Liver (tissue), 8 donors: ENCODE measurements at regions not wholly inside any gene's neighbourhood (a gene's known extent, or its start where the extent isn't known, plus 50 kb on each side); places are given as distances from the start of the nearest gene placed in this dataset.

Source experiments
- DNase-seq: peaks from one replicate; pipeline ENCODE4 v3.0.0-alpha.2; 2017; ENCODE audit warnings: low spot score
- H3K27ac ChIP-seq, 2 donors: one replicate each; pipeline ENCODE4 v1.7.0; 2013; ENCODE audit warnings: inconsistent platforms in 2 of 2, low read length in 2 of 2, control low read depth in 1 of 2, low read depth in 1 of 2, mild to moderate bottlenecking in 1 of 2
- H3K27me3 ChIP-seq, 4 donors: one replicate each; pipeline versions ENCODE4 v1.6.1 to v1.7.0; 2013; ENCODE audit warnings: low read length in 3 of 4, inconsistent platforms in 1 of 4, mild to moderate bottlenecking in 1 of 4, moderate library complexity in 1 of 4; ENCODE audit not compliant: control insufficient read depth in 4 of 4, insufficient read depth in 4 of 4
- H3K36me3 ChIP-seq, 4 donors: one replicate each; pipeline versions ENCODE4 v1.6.1 to v1.7.0; 2013; ENCODE audit warnings: low read length in 3 of 4, mild to moderate bottlenecking in 3 of 4, low read depth in 1 of 4, moderate library complexity in 1 of 4; ENCODE audit not compliant: control insufficient read depth in 4 of 4, insufficient read depth in 3 of 4
- H3K4me1 ChIP-seq, 4 donors: one replicate each; pipeline versions ENCODE4 v1.6.1 to v1.7.0; 2013; ENCODE audit warnings: low read length in 3 of 4, mild to moderate bottlenecking in 3 of 4, moderate library complexity in 1 of 4; ENCODE audit not compliant: control insufficient read depth in 4 of 4, insufficient read depth in 4 of 4
- H3K4me3 ChIP-seq, 3 donors: one replicate each; pipeline versions ENCODE4 v1.6.1 to v1.7.0; 2013; ENCODE audit warnings: low read length in 3 of 3, control low read depth in 1 of 3, low read depth in 1 of 3, mild to moderate bottlenecking in 1 of 3
- H3K9ac ChIP-seq, 2 donors: one replicate each; pipeline ENCODE4 v1.7.0; 2013; ENCODE audit warnings: low read length in 2 of 2, mild to moderate bottlenecking in 2 of 2, moderate library complexity in 2 of 2, control low read depth in 1 of 2, low read depth in 1 of 2
- H3K9me3 ChIP-seq, 4 donors: one replicate each; pipeline versions ENCODE4 v1.6.1 to v1.7.0; 2013; ENCODE audit warnings: low read length in 3 of 4; ENCODE audit not compliant: control insufficient read depth in 4 of 4
- EGR1 ChIP-seq, 2 donors: IDR thresholded peaks; 2 replicates each; pipeline ENCODE4 v1.6.1; 2016 to 2018; ENCODE audit warnings: antibody characterized with exemption in 2 of 2, low read depth in 2 of 2
- FOXA1 ChIP-seq: IDR thresholded peaks from 2 replicates; pipeline ENCODE4 v1.6.1; 2016; ENCODE audit warnings: antibody characterized with exemption
- FOXA2 ChIP-seq: IDR thresholded peaks from 2 replicates; pipeline ENCODE4 v1.6.1; 2016; ENCODE audit warnings: antibody characterized with exemption
- GABPA ChIP-seq, 2 donors: IDR thresholded peaks in 1 of 2; conservative IDR thresholded peaks in 1 of 2; 2 replicates each; pipeline ENCODE4 v1.6.1; 2016; ENCODE audit warnings: antibody characterized with exemption in 2 of 2, mild to moderate bottlenecking in 1 of 2, moderate library complexity in 1 of 2
- HNF4G ChIP-seq: IDR thresholded peaks from 2 replicates; pipeline ENCODE4 v1.6.1; 2016; ENCODE audit warnings: antibody characterized with exemption
- JUND ChIP-seq, 2 donors: IDR thresholded peaks; 2 replicates each; pipeline ENCODE4 v1.6.1; 2016; ENCODE audit warnings: antibody characterized with exemption in 2 of 2
- RAD21 ChIP-seq, 2 donors: IDR thresholded peaks; 2 replicates each; pipeline ENCODE4 v1.6.1; 2016; ENCODE audit warnings: antibody characterized with exemption in 2 of 2, mild to moderate bottlenecking in 2 of 2
- RXRA ChIP-seq, 2 donors: IDR thresholded peaks; 2 replicates each; pipeline ENCODE4 v1.6.1; 2017 to 2018; ENCODE audit warnings: antibody characterized with exemption in 2 of 2, mild to moderate bottlenecking in 1 of 2
- SP1 ChIP-seq: IDR thresholded peaks from 2 replicates; pipeline ENCODE4 v1.6.1; 2018; ENCODE audit warnings: antibody characterized with exemption, mild to moderate bottlenecking
- TAF1 ChIP-seq: conservative IDR thresholded peaks from 2 replicates; pipeline ENCODE4 v1.6.1; 2016; ENCODE audit warnings: antibody characterized with exemption, mild to moderate bottlenecking
- YY1 ChIP-seq: IDR thresholded peaks from 2 replicates; pipeline ENCODE4 v1.6.1; 2016; ENCODE audit warnings: antibody characterized with exemption, mild to moderate bottlenecking
- ZBTB33 ChIP-seq: IDR thresholded peaks from 2 replicates; pipeline ENCODE4 v1.6.1; 2016; ENCODE audit warnings: antibody characterized with exemption
- WGBS: extraction: QIAGEN DNeasy Blood & Tissue Kit; methylation state at CpG from one replicate; pipeline ENCODE4 v1.1.7; 2013; 5-methylcytosine and 5-hydroxymethylcytosine counted together
- TF ChIP-seq, protein P1 (sequence below): IDR thresholded peaks from 2 replicates; pipeline ENCODE4 v1.6.1; 2016; ENCODE audit warnings: antibody characterized with exemption
- TF ChIP-seq, protein P2 (sequence below): fragments of 150-350 bp; IDR thresholded peaks from 2 replicates; pipeline ENCODE4 v1.5.1; 2017; ENCODE audit warnings: improper control_type of control experiment, low read depth, low read length; ENCODE audit not compliant: missing input control
- TF ChIP-seq, protein P3 (sequence below): IDR thresholded peaks from 2 replicates; pipeline ENCODE4 v1.6.1; 2016; ENCODE audit warnings: antibody characterized with exemption
- donor health status: healthy.
- donor health status: healthy.
- donor health status: healthy.
- donor health status: healthy.
- donor health status: healthy.

- H3K9me3 ChIP-seq, result no peaks in the 10 kb centered on the region
- no peak overlapping the region for H3K27ac ChIP-seq
- H3K36me3 ChIP-seq, result no peaks in the 10 kb centered on the region
- no peak for DNase-seq
- H3K4me1 ChIP-seq, result peaks cover 0 to 6% (median 3%) of the 10 kb centered on the region in 4 donors
- no peaks in the 10 kb centered on the region for H3K27me3 ChIP-seq
- H3K4me3 ChIP-seq, result no peak overlapping the region
- H3K9ac ChIP-seq, result no peak overlapping the region
- TF ChIP-seq JUND (IDR thresholded peaks at IDR 0.05) (no peak), HNF4G (no peak), RAD21 (IDR thresholded peaks at IDR 0.05) (no peak), FOXA2 (no peak), FOXA1 (no peak), ZBTB33 (no peak), TAF1 (no peak), SP1 (no peak), RXRA (IDR thresholded peaks at IDR 0.05) (no peak)
- TF ChIP-seq, protein P1, sequence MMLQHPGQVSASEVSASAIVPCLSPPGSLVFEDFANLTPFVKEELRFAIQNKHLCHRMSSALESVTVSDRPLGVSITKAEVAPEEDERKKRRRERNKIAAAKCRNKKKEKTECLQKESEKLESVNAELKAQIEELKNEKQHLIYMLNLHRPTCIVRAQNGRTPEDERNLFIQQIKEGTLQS, result no peak
- TF ChIP-seq, protein P2, sequence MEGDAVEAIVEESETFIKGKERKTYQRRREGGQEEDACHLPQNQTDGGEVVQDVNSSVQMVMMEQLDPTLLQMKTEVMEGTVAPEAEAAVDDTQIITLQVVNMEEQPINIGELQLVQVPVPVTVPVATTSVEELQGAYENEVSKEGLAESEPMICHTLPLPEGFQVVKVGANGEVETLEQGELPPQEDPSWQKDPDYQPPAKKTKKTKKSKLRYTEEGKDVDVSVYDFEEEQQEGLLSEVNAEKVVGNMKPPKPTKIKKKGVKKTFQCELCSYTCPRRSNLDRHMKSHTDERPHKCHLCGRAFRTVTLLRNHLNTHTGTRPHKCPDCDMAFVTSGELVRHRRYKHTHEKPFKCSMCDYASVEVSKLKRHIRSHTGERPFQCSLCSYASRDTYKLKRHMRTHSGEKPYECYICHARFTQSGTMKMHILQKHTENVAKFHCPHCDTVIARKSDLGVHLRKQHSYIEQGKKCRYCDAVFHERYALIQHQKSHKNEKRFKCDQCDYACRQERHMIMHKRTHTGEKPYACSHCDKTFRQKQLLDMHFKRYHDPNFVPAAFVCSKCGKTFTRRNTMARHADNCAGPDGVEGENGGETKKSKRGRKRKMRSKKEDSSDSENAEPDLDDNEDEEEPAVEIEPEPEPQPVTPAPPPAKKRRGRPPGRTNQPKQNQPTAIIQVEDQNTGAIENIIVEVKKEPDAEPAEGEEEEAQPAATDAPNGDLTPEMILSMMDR, result no peak
- TF ChIP-seq, protein P3, sequence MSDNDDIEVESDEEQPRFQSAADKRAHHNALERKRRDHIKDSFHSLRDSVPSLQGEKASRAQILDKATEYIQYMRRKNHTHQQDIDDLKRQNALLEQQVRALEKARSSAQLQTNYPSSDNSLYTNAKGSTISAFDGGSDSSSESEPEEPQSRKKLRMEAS, result no peak
- 54% methylated on average over 4 of the region's 4 CpGs for WGBS
Observed at GRCh38 chr2:76512201-76512820, 801.6 kb upstream of the GCFC2 start.

GRCh38 chr2:76506538-76506937 is 795.8 kb upstream of the GCFC2 start:
- no peaks in the 10 kb centered on the region for H3K9me3 ChIP-seq
- no peak overlapping the region for H3K27ac ChIP-seq
- no peaks in the 10 kb centered on the region for H3K36me3 ChIP-seq
- DNase-seq, result no peak
- H3K27me3 ChIP-seq, result no peaks in the 10 kb centered on the region
- H3K4me3 ChIP-seq, result no peak overlapping the region
- H3K4me1 ChIP-seq, result no peaks in the 10 kb centered on the region
- TF ChIP-seq, protein P3, result no peak
- no peak for TF ChIP-seq YY1
- 81% methylated on average over 6 of the region's 6 CpGs for WGBS
- no peak overlapping the region for H3K9ac ChIP-seq

- Histone ChIP-seq H3K4me3 (no peak overlapping the region), H3K4me1 (no peaks in the 10 kb centered on the region), H3K36me3 (no peaks in the 10 kb centered on the region), H3K27me3 (peaks cover 0 to 2% (median 0%) of the 10 kb centered on the region in 4 donors), H3K27ac (no peak overlapping the region), H3K9me3 (no peaks in the 10 kb centered on the region), H3K9ac (no peak overlapping the region)
- WGBS, result 75% methylated on average over 1 of the region's 1 CpG
- DNase-seq, result no peak
- no peak for TF ChIP-seq FOXA2
- no peak for TF ChIP-seq YY1
- no peak for TF ChIP-seq JUND (IDR thresholded peaks at IDR 0.05)
- no peak for TF ChIP-seq FOXA1
- no peak for TF ChIP-seq RXRA (IDR thresholded peaks at IDR 0.05)
- TF ChIP-seq ZBTB33, result no peak
- TF ChIP-seq, protein P3, result no peak
- TF ChIP-seq GABPA (IDR thresholded peaks at IDR 0.05 in 1 of 2, conservative IDR thresholded peaks at IDR 0.05 in 1 of 2), result no peak
- TF ChIP-seq EGR1 (IDR thresholded peaks at IDR 0.05; ENCODE audit: low read depth in 2 of 2), result no peak
- TF ChIP-seq, protein P1, result no peak
- TF ChIP-seq SP1, result no peak
- TF ChIP-seq, protein P2, result no peak
Observed at GRCh38 chr2:76501641-76502040, 790.9 kb upstream of the GCFC2 start.
